Suprapubic skin (tissue), 4 donors: ENCODE measurements at regions not wholly inside any gene's neighbourhood (a gene's known extent, or its start where the extent isn't known, plus 50 kb on each side); places are given as distances from the start of the nearest gene placed in this dataset.

Experiments
- DNase-seq, 2 donors: peaks; one replicate each; pipeline ENCODE4 v3.0.0-alpha.2; 2019; ENCODE audit warnings: low spot score in 2 of 2
- H3K27ac ChIP-seq: fragments of 200-600 bp; sonication (generic); one replicate; pipeline ENCODE4 v1.5.1; 2019
- H3K27me3 ChIP-seq: fragments of 200-600 bp; sonication (generic); one replicate; pipeline ENCODE4 v1.5.1; 2019
- H3K36me3 ChIP-seq: fragments of 200-600 bp; sonication (generic); one replicate; pipeline ENCODE4 v1.5.1; 2019
- H3K4me1 ChIP-seq: fragments of 200-600 bp; sonication (generic); one replicate; pipeline ENCODE4 v1.5.1; 2019
- H3K4me3 ChIP-seq: fragments of 200-600 bp; sonication (generic); one replicate; pipeline ENCODE4 v1.5.1; 2019; ENCODE audit warnings: mild to moderate bottlenecking
- H3K9me3 ChIP-seq: fragments of 200-600 bp; sonication (generic); one replicate; pipeline ENCODE4 v1.5.1; 2019
- CTCF ChIP-seq, 2 donors: fragments of 200-600 bp in 1 of 2; fragments of 450-650 bp in 1 of 2; sonication (generic) in 1 of 2; IDR thresholded peaks; one replicate each; pipeline ENCODE4 v1.5.1; 2016 to 2019; ENCODE audit warnings: antibody characterized with exemption in 2 of 2, mild to moderate bottlenecking in 1 of 2, moderate library complexity in 1 of 2
- EP300 ChIP-seq: sonication (generic); formaldehyde crosslinking; IDR thresholded peaks from one replicate; pipeline ENCODE4 v1.6.1; 2017; ENCODE audit warnings: antibody characterized with exemption
- POLR2A ChIP-seq, 2 donors: fragments of 450-650 bp; IDR thresholded peaks; one replicate each; pipeline ENCODE4 v1.6.1; 2017; ENCODE audit warnings: antibody characterized with exemption in 2 of 2, mild to moderate bottlenecking in 2 of 2, moderate library complexity in 2 of 2
- POLR2AphosphoS5 ChIP-seq, 3 donors: sonication (generic); formaldehyde crosslinking; IDR thresholded peaks; one replicate each; pipeline ENCODE4 v1.6.1; 2017; ENCODE audit warnings: antibody characterized with exemption in 3 of 3
- WGBS: methylation state at CpG from one replicate; pipeline ENCODE4 v1.1.5; 2018; 5-methylcytosine and 5-hydroxymethylcytosine counted together

GRCh38 chr13:40245567-40245966 is 420.9 kb downstream of the FOXO1 start:
- 77% methylated on average over 3 of the region's 3 CpGs for WGBS
- no peak for TF ChIP-seq POLR2A (IDR thresholded peaks at IDR 0.05)

GRCh38 chr13:40247845-40248244 is 418.6 kb downstream of the FOXO1 start:
- Histone ChIP-seq H3K9me3 (no peaks in the 10 kb centered on the region), H3K4me3 (no peak overlapping the region), H3K4me1 (peaks cover 20% of the 10 kb centered on the region), H3K36me3 (no peaks in the 10 kb centered on the region), H3K27me3 (no peaks in the 10 kb centered on the region), H3K27ac (no peak overlapping the region)
- DNase-seq: no peak
- TF ChIP-seq CTCF (IDR thresholded peaks at IDR 0.05): no peak
- no peak for TF ChIP-seq POLR2A (IDR thresholded peaks at IDR 0.05)
- TF ChIP-seq EP300: no peak
- TF ChIP-seq POLR2AphosphoS5 (IDR thresholded peaks at IDR 0.05): no peak

More at GRCh38 chr13:40245567-40245966, 420.9 kb downstream of the FOXO1 start:
- Histone ChIP-seq H3K27me3 (no peaks in the 10 kb centered on the region), H3K36me3 (no peaks in the 10 kb centered on the region), H3K9me3 (no peaks in the 10 kb centered on the region), H3K27ac (no peak overlapping the region), H3K4me3 (no peak overlapping the region), H3K4me1 (no peaks in the 10 kb centered on the region)
- no peak for DNase-seq

GRCh38 chr13:40251343-40252032 is 415.0 kb downstream of the FOXO1 start:
- 71% methylated on average over 1 of the region's 1 CpG for WGBS
- H3K27me3 ChIP-seq: no peaks in the 10 kb centered on the region
- no peak overlapping the region for H3K4me3 ChIP-seq
- no peaks in the 10 kb centered on the region for H3K36me3 ChIP-seq
- H3K4me1 ChIP-seq: peaks cover 28% of the 10 kb centered on the region
- peak overlapping the region; percentile 51 for H3K27ac ChIP-seq
- no peak for TF ChIP-seq CTCF (IDR thresholded peaks at IDR 0.05)
- DNase-seq: no peak
- no peaks in the 10 kb centered on the region for H3K9me3 ChIP-seq

- 63% methylated on average over 3 of the region's 3 CpGs for WGBS
- H3K27ac ChIP-seq: peak overlapping the region; percentile 23
- TF ChIP-seq POLR2AphosphoS5 (IDR thresholded peaks at IDR 0.05) (no peak), POLR2A (IDR thresholded peaks at IDR 0.05) (no peak), CTCF (IDR thresholded peaks at IDR 0.05) (no peak), EP300 (no peak)
Measured at GRCh38 chr13:40252241-40252640, 414.2 kb downstream of the FOXO1 start.

GRCh38 chr13:40252676-40253075 is 413.8 kb downstream of the FOXO1 start:
- Histone ChIP-seq H3K4me1 (peaks cover 28% of the 10 kb centered on the region), H3K27me3 (no peaks in the 10 kb centered on the region), H3K36me3 (no peaks in the 10 kb centered on the region), H3K27ac (peak overlapping the region; percentile 23), H3K4me3 (no peak overlapping the region), H3K9me3 (no peaks in the 10 kb centered on the region)
- no peak for DNase-seq
- whole genome bisulfite sequencing: 48% methylated on average over 3 of the region's 3 CpGs
- TF ChIP-seq EP300 (no peak), CTCF (IDR thresholded peaks at IDR 0.05) (no peak), POLR2AphosphoS5 (IDR thresholded peaks at IDR 0.05) (no peak), POLR2A (IDR thresholded peaks at IDR 0.05) (no peak)

More at GRCh38 chr13:40252241-40252640, 414.2 kb downstream of the FOXO1 start:
- no peak for DNase-seq
- Histone ChIP-seq H3K9me3 (no peaks in the 10 kb centered on the region), H3K36me3 (no peaks in the 10 kb centered on the region), H3K27me3 (no peaks in the 10 kb centered on the region), H3K4me3 (no peak overlapping the region), H3K4me1 (peaks cover 28% of the 10 kb centered on the region)

- Histone ChIP-seq H3K9me3 (no peaks in the 10 kb centered on the region), H3K27ac (no peak overlapping the region), H3K4me3 (no peak overlapping the region), H3K27me3 (no peaks in the 10 kb centered on the region), H3K36me3 (no peaks in the 10 kb centered on the region), H3K4me1 (peaks cover 28% of the 10 kb centered on the region)
- no peak for DNase-seq
- WGBS: 88% methylated on average over 2 of the region's 2 CpGs
- TF ChIP-seq CTCF (IDR thresholded peaks at IDR 0.05): no peak
- TF ChIP-seq POLR2A (IDR thresholded peaks at IDR 0.05): no peak
- TF ChIP-seq EP300: no peak
- no peak for TF ChIP-seq POLR2AphosphoS5 (IDR thresholded peaks at IDR 0.05)
Measured at GRCh38 chr13:40254394-40254793, 412.0 kb downstream of the FOXO1 start.
